ENCODE measurements at regions not wholly inside any gene's neighbourhood (a gene's known extent, or its start where the extent isn't known, plus 50 kb on each side); places are given as distances from the start of the nearest gene placed in this dataset.

GRCh38 chr15:97840501-97840900 is 120.0 kb upstream of the ARRDC4 start:
- Histone ChIP-seq H3K27ac (no peak overlapping the region), H3K4me3 (no peak overlapping the region), H3K4me1 (no peaks in the 10 kb centered on the region), H3K36me3 (no peaks in the 10 kb centered on the region), H3K27me3 (no peaks in the 10 kb centered on the region), H3K9me3 (no peaks in the 10 kb centered on the region)
- no peak for ATAC-seq
- intact Hi-C loops (cut with DNase I) = no loop called here
- 68 to 76% (median 73%) methylated on average over 2 of the region's 2 CpGs for WGBS, 4 donors
- no peak for DNase-seq
- TF ChIP-seq CTCF (IDR thresholded peaks at IDR 0.05) (no peak), POLR2A (IDR thresholded peaks at IDR 0.05) (no peak)

- TF ChIP-seq CTCF (IDR thresholded peaks at IDR 0.05) = no peak
- TF ChIP-seq POLR2A (IDR thresholded peaks at IDR 0.05) = no peak
- WGBS, 4 donors = 83 to 90% (median 86%) methylated on average over 3 of the region's 3 CpGs
Observed at GRCh38 chr15:97841558-97841957, 118.9 kb upstream of the ARRDC4 start.

GRCh38 chr15:97849183-97849582 is 111.3 kb upstream of the ARRDC4 start:
- H3K4me3 ChIP-seq = no peak overlapping the region
- no peaks in the 10 kb centered on the region for H3K36me3 ChIP-seq
- ATAC-seq (no peak), DNase-seq (no peak)
- intact Hi-C loops (cut with DNase I) = no loop called here
- 74 to 81% (median 78%) methylated on average over 6 of the region's 6 CpGs for WGBS, 4 donors
- H3K9me3 ChIP-seq = peaks cover 0 to 4% (median 0%) of the 10 kb centered on the region in 12 donors
- H3K27ac ChIP-seq = no peak overlapping the region
- no peak for TF ChIP-seq CTCF (IDR thresholded peaks at IDR 0.05)
- TF ChIP-seq POLR2A (IDR thresholded peaks at IDR 0.05) = no peak
- H3K27me3 ChIP-seq = no peaks in the 10 kb centered on the region
- no peaks in the 10 kb centered on the region for H3K4me1 ChIP-seq

More at GRCh38 chr15:97841558-97841957, 118.9 kb upstream of the ARRDC4 start:
- Histone ChIP-seq H3K27me3 (no peaks in the 10 kb centered on the region), H3K4me1 (no peaks in the 10 kb centered on the region), H3K4me3 (no peak overlapping the region), H3K9me3 (no peaks in the 10 kb centered on the region), H3K36me3 (no peaks in the 10 kb centered on the region), H3K27ac (no peak overlapping the region)
- no peak for DNase-seq
- no peak for ATAC-seq
- intact Hi-C loops (cut with DNase I) = no loop called here

GRCh38 chr15:97858296-97858695 is 102.2 kb upstream of the ARRDC4 start:
- no peaks in the 10 kb centered on the region for H3K27me3 ChIP-seq
- H3K9me3 ChIP-seq = peaks cover 0 to 6% (median 0%) of the 10 kb centered on the region in 12 donors
- H3K4me3 ChIP-seq = no peak overlapping the region
- WGBS, 4 donors = 65 to 83% (median 78%) methylated on average over 2 of the region's 2 CpGs
- no peaks in the 10 kb centered on the region for H3K4me1 ChIP-seq
- no peak for DNase-seq
- intact Hi-C loops (cut with DNase I) = no loop called here
- H3K27ac ChIP-seq = no peak overlapping the region
- TF ChIP-seq CTCF (IDR thresholded peaks at IDR 0.05) = no peak
- TF ChIP-seq POLR2A (IDR thresholded peaks at IDR 0.05) = no peak
- peak in 2 of 4 donors; percentile 43 to 55 for ATAC-seq
- no peaks in the 10 kb centered on the region for H3K36me3 ChIP-seq

Measured in heart left ventricle (tissue), 16 donors.